IPS-18a (cell line): ENCODE measurements at regions not wholly inside any gene's neighbourhood (a gene's known extent, or its start where the extent isn't known, plus 50 kb on each side); places are given as distances from the start of the nearest gene placed in this dataset.
"Not testable (repeated sequence)": the region's sequence is repeated elsewhere in the genome, so short reads cannot be mapped to it uniquely, and the experiment has no call there.

Experiments
- H3K27ac ChIP-seq: one replicate; pipeline ENCODE4 v1.5.1; 2013; ENCODE audit warnings: low read length
- H3K27me3 ChIP-seq: one replicate; pipeline ENCODE4 v1.6.1; 2013; ENCODE audit warnings: mild to moderate bottlenecking, low read length; ENCODE audit not compliant: control insufficient read depth, insufficient read depth
- H3K36me3 ChIP-seq: one replicate; pipeline ENCODE4 v1.6.1; 2013; ENCODE audit warnings: low read depth, low read length; ENCODE audit not compliant: control insufficient read depth
- H3K4me1 ChIP-seq: one replicate; pipeline ENCODE4 v1.6.1; 2013; ENCODE audit warnings: low read depth, low read length; ENCODE audit not compliant: control insufficient read depth
- H3K4me3 ChIP-seq: one replicate; pipeline ENCODE4 v1.5.1; 2013; ENCODE audit warnings: low read length
- H3K9ac ChIP-seq: one replicate; pipeline ENCODE4 v1.6.1; 2013; ENCODE audit warnings: mild to moderate bottlenecking, low read length, moderate library complexity
- H3K9me3 ChIP-seq: one replicate; pipeline ENCODE4 v1.6.1; 2013; ENCODE audit warnings: low read depth, low read length; ENCODE audit not compliant: control insufficient read depth

GRCh38 chr3:6704817-6705216 is 156.1 kb upstream of the GRM7 start:
- not testable (repeated sequence) for H3K9ac ChIP-seq, H3K27ac ChIP-seq, H3K9me3 ChIP-seq, H3K4me1 ChIP-seq, H3K36me3 ChIP-seq, H3K4me3 ChIP-seq, H3K27me3 ChIP-seq

DNA sequence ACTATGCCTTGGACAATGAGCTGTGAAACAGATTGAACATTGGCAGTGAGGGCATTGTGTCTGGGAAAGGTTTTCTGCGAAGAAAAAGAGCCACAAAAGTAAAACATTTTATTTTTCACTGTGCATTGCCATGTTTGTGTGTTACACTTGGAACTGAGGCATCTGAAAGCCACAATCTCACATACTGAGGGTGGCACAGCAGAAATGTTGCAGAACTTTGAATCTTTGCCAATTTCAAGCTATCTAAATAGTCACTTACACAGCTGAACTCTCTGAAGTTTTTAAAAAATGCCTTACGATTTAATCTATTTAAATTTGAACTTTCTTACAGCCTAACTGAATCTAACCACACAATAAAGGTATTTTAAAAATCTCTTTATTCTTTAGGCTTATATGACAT is 154.1 kb upstream of the GRM7 start:
- H3K36me3 ChIP-seq: no peaks in the 10 kb centered on the region
- no peak overlapping the region for H3K27ac ChIP-seq
- H3K4me1 ChIP-seq: no peaks in the 10 kb centered on the region
- no peak overlapping the region for H3K9ac ChIP-seq
- H3K27me3 ChIP-seq: no peaks in the 10 kb centered on the region
- H3K4me3 ChIP-seq: no peak overlapping the region
- H3K9me3 ChIP-seq: no peaks in the 10 kb centered on the region

DNA sequence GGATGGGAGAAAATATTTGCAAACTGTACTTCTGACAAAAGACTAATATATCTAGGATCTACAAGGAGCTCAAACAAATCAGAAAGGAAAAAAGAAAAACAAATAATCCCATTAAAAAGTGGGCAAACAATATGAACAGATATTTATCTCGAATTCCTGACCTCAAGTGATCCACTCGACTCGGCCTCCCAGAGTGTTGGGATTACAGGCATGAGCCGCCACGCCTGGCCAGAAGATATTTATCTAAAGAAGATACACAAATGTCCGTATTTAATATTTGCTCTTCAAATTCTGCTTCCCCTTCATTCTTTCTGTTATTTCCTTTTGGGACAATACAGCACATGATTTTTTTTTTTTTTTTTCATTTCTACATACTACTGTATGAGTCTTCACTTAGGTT is 151.7 kb upstream of the GRM7 start:
- Histone ChIP-seq H3K9me3 (no peaks in the 10 kb centered on the region), H3K27ac (no peak overlapping the region), H3K4me1 (no peaks in the 10 kb centered on the region), H3K9ac (no peak overlapping the region), H3K27me3 (no peaks in the 10 kb centered on the region), H3K36me3 (no peaks in the 10 kb centered on the region), H3K4me3 (no peak overlapping the region)

- no peaks in the 10 kb centered on the region for H3K9me3 ChIP-seq
- no peaks in the 10 kb centered on the region for H3K4me1 ChIP-seq
- no peak overlapping the region for H3K4me3 ChIP-seq
- no peak overlapping the region for H3K9ac ChIP-seq
- H3K27me3 ChIP-seq: no peaks in the 10 kb centered on the region
- H3K36me3 ChIP-seq: no peaks in the 10 kb centered on the region
- H3K27ac ChIP-seq: no peak overlapping the region
Measured at GRCh38 chr3:6714962-6715361, 146.0 kb upstream of the GRM7 start.

DNA sequence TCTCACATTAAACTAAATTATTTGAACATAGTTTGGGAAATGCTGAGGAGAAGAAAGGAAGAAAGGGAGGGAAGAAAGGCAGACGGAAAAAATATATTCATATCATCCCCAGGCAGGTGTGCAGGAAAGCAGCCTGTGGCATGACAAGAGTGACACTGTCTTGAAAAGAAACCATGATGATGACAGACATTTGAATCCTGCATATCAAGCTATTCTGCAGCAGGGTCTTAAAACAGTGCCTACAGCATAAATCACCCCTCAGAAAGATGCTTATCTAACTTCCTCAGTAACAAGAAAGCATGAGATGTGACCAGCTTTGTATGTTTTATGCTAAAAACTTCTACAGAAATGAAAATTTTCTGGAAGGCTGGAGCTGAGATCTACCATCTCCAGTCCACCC is 144.5 kb upstream of the GRM7 start:
- H3K36me3 ChIP-seq: no peaks in the 10 kb centered on the region
- H3K27ac ChIP-seq: no peak overlapping the region
- no peak overlapping the region for H3K4me3 ChIP-seq
- no peaks in the 10 kb centered on the region for H3K27me3 ChIP-seq
- H3K9me3 ChIP-seq: no peaks in the 10 kb centered on the region
- no peaks in the 10 kb centered on the region for H3K4me1 ChIP-seq
- no peak overlapping the region for H3K9ac ChIP-seq

DNA sequence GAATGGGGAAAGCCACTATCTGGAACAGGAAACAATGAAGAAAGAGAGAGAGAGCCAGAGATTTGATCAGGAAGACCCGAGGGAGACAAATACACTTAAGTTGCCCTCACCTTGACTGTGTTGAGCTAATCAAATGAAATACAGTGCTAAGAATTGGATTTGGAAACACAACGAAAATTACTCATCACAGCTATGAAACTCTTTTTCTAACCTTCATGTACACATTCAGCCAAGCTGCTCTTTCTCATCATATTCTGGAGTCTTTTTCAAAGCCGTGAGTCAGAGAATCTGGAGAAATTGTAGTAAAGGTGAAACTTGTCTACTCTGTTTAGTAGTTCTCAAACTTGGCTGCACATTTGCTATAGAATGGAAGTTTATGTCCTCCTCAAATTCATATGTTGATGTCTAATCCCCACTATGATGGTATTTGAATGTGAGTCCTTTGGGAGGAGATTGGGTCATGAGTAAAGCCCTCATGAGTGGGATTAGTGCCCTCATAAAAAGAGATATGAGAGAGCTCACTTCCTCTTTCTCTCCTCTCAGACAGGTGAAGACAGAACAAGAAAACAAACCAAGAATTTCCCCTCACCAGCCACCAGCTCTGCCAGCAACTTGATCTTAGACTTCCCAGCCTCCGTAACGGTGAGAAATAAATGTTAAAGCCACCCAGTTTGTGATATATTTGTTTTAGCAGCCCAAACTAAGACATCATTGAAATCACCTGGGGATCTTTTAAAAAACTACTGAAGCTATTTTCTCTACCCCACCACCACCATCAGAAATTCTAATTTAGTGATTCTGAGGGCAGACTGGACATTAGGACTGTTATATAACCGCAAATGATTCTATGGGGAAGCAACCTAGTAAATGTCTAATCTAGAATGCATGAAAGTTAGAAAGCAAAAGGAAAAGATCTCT is 143.6 kb upstream of the GRM7 start:
- no peaks in the 10 kb centered on the region for H3K36me3 ChIP-seq
- no peaks in the 10 kb centered on the region for H3K9me3 ChIP-seq
- no peaks in the 10 kb centered on the region for H3K27me3 ChIP-seq
- H3K4me1 ChIP-seq: no peaks in the 10 kb centered on the region
- no peak overlapping the region for H3K9ac ChIP-seq
- no peak overlapping the region for H3K27ac ChIP-seq
- H3K4me3 ChIP-seq: no peak overlapping the region

DNA sequence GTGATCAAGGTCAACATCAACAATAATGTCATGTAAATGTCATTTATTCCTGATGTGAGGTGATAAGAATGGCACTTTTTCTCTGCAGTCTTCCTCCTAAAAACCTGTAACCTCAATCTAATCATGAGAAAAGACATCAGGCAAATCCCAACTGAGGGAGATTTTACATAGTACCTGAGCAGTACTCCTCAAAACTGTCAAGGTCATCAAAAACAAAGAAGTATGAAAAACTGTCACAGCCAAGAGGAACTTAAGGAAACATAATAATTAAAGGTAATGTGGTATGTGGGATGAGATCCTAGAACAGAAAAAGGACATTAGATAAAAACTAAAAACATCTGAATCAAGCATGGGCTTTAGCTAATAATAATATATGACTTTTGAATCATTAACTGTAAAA is 140.9 kb upstream of the GRM7 start:
- Histone ChIP-seq H3K36me3 (no peaks in the 10 kb centered on the region), H3K4me1 (no peaks in the 10 kb centered on the region), H3K27me3 (no peaks in the 10 kb centered on the region), H3K9me3 (no peaks in the 10 kb centered on the region), H3K9ac (no peak overlapping the region), H3K4me3 (no peak overlapping the region), H3K27ac (no peak overlapping the region)

DNA sequence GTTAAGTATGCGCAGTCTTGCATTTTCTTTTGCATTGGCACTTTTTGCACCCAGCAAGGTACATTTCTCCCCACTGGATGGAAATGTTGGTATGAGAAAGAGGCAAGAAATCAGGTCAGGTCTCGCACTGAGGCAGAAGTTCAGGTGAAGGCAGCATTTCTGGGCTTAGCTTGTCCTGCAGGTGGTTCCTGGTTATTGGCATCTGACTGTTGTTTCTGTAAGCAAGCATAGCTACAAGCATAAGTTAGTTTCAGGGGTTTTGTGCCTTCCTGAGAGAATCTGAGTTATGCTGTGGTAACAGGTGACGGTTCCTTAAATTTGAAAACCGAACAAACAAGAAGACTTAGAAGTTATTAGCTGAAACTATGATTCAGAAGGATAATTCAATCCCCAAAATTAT is 139.4 kb upstream of the GRM7 start:
- Histone ChIP-seq H3K9ac (no peak overlapping the region), H3K36me3 (no peaks in the 10 kb centered on the region), H3K27ac (no peak overlapping the region), H3K9me3 (no peaks in the 10 kb centered on the region), H3K27me3 (no peaks in the 10 kb centered on the region), H3K4me3 (no peak overlapping the region), H3K4me1 (no peaks in the 10 kb centered on the region)

GRCh38 chr3:6723205-6723604 is 137.7 kb upstream of the GRM7 start:
- H3K9ac ChIP-seq: no peak overlapping the region
- no peaks in the 10 kb centered on the region for H3K27me3 ChIP-seq
- no peaks in the 10 kb centered on the region for H3K4me1 ChIP-seq
- H3K27ac ChIP-seq: no peak overlapping the region
- no peaks in the 10 kb centered on the region for H3K9me3 ChIP-seq
- no peak overlapping the region for H3K4me3 ChIP-seq
- no peaks in the 10 kb centered on the region for H3K36me3 ChIP-seq

- no peaks in the 10 kb centered on the region for H3K4me1 ChIP-seq
- H3K36me3 ChIP-seq: no peaks in the 10 kb centered on the region
- no peaks in the 10 kb centered on the region for H3K9me3 ChIP-seq
- H3K4me3 ChIP-seq: no peak overlapping the region
- no peak overlapping the region for H3K9ac ChIP-seq
- H3K27ac ChIP-seq: no peak overlapping the region
- H3K27me3 ChIP-seq: no peaks in the 10 kb centered on the region
Measured at GRCh38 chr3:6726811-6727210, 134.1 kb upstream of the GRM7 start.

DNA sequence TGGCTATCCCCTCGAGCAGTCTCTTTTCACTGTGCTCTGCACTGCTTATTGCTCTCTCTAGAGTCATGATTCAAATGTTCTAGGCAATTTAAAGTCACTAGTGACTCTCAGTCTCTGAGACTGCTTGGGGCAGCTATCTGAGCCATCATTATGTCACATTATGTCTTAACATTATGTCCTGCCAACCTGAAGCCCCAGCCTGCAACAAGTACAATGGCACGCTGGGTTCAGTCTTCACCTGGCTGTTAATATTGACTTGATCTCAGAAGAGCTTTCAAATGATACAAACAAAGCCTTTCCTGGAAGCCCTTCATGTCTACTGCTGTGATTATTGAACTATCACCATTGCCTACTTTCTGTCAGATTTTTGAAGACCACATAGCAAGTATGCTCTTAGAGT is 128.1 kb upstream of the GRM7 start:
- Histone ChIP-seq H3K4me3 (no peak overlapping the region), H3K36me3 (no peaks in the 10 kb centered on the region), H3K27ac (no peak overlapping the region), H3K9ac (no peak overlapping the region), H3K4me1 (no peaks in the 10 kb centered on the region), H3K9me3 (no peaks in the 10 kb centered on the region), H3K27me3 (no peaks in the 10 kb centered on the region)

- H3K27me3 ChIP-seq: no peaks in the 10 kb centered on the region
Measured at GRCh38 chr3:6733699-6734394, 127.1 kb upstream of the GRM7 start.

More at GRCh38 chr3:6733699-6734394, 127.1 kb upstream of the GRM7 start:
- no peaks in the 10 kb centered on the region for H3K36me3 ChIP-seq
- H3K27ac ChIP-seq: no peak overlapping the region
- no peaks in the 10 kb centered on the region for H3K9me3 ChIP-seq
- H3K4me3 ChIP-seq: no peak overlapping the region
- H3K4me1 ChIP-seq: peaks cover 3% of the 10 kb centered on the region
- no peak overlapping the region for H3K9ac ChIP-seq
